ENCODE measurements at regions not wholly inside any gene's neighbourhood (a gene's known extent, or its start where the extent isn't known, plus 50 kb on each side); places are given as distances from the start of the nearest gene placed in this dataset.

- TF ChIP-seq CTCF (IDR thresholded peaks at IDR 0.05 in 4 of 5, conservative IDR thresholded peaks at IDR 0.05 in 1 of 5) (no peak), POLR2A (IDR thresholded peaks at IDR 0.05) (no peak)
These were observed 52.8 kb upstream of the CLMP start for GRCh38 chr11:123247813-123248379.
